GM21515 (cell line): ENCODE measurements at regions not wholly inside any gene's neighbourhood (a gene's known extent, or its start where the extent isn't known, plus 50 kb on each side); places are given as distances from the start of the nearest gene placed in this dataset.

Source experiments
- ATAC-seq: cut with Tn5 transposase; IDR thresholded peaks from one replicate; pipeline ENCODE4 v1.9.1; 2021; ENCODE audit not compliant: unreplicated experiment

DNA sequence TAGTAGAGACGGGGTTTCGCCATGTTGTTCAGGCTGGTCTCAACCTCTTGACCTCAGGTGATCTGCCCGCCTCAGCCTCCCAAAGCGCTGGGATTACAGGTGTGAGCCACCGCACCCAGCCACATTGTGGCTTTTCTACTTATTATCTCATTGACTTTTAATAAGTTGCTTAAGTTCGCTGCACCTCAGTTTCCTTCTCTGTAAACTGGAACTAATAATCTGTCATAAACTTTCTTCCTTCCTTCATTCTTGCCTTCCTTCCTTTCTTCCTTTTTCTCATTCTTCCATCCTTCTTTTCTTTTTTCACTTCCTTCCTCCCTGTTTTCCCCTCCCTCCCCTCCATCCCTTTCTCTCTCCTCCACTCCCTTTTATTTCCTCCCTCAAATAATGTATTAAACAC is 192.2 kb downstream of the MAF start:
- ATAC-seq: no peak

- no peak for ATAC-seq
These were observed 192.9 kb downstream of the MAF start for GRCh38 chr16:79407461-79408135.

- no peak for ATAC-seq
These were observed 193.5 kb downstream of the MAF start for GRCh38 chr16:79407005-79407404.

- ATAC-seq: no peak
These were observed 196.0 kb downstream of the MAF start for GRCh38 chr16:79404571-79404970.

DNA sequence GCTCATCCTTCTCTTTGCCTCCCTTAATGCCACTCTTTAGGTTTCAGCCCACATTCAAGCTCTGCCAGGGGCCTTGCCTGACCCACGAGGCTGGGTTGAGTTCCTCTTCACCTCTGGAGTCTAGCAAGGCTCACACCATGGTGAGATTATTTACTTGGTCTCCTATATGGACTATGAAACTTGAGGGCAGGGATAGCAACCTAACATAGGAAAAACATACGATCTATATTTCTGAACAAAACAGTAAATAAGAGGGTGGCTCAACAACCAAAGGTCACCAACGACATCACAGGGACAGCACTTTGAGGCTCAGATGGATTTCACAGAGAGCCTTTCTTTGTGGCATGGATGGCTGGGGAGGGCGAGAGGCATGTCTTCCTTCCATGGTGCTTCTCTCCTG is 197.0 kb downstream of the MAF start:
- no peak for ATAC-seq

GRCh38 chr16:79402920-79403319 is 197.6 kb downstream of the MAF start:
- no peak for ATAC-seq

GRCh38 chr16:79402356-79402755 is 198.2 kb downstream of the MAF start:
- ATAC-seq: no peak

GRCh38 chr16:79401782-79402181 is 198.8 kb downstream of the MAF start:
- no peak for ATAC-seq

DNA sequence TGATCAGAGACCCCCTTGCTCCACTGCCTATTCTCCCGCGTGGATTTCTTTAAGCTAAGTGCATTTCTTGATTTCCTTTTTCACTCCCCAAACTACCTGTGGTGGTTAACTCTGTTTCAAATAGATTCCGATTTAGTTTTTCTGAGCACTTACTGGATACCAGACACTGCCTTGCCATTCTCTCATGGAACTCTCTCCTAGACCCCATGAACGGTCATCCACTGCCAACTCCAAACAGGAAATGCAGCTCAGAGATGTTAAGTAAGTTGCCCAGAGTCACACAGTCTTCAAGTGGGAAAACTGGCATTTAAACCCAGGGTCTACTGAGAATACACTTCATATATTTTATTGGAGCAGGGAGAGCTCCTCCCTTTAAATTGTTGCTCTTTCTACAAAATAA is 199.4 kb downstream of the MAF start:
- ATAC-seq: no peak

DNA sequence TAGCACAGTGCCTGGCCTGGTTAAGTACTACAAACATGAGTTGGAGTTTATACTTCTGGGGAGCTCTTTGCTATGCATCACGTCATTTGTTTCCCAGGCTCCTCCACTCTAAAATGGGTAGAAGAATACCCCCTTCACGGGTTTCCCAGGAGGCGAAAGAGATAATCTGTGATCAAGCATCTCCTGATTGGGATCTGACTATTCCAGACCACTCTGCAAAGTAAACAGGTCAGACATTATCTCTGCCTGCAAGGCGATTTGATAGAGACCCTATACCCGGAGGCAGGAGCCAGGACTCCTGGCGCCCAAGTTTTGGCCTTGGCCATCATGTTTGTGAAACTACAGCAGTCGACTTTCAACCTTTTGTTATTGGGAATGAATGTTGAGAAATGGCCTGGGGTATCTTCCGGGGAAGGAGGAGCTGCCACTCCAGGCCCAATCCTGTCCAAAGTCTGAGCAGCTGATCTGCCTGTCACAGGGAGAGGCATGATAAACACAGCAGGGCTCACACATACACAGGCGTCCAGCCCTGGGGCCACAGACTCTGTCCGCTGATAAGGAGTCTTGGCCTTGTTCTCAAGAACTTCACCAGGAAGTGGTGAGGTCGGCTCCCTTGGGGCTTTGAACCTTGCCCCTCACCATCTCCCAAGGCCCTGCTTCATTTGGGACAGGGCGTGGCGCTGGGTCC is 199.9 kb downstream of the MAF start:
- no peak for ATAC-seq

GRCh38 chr16:79395591-79395990 is 204.9 kb downstream of the MAF start:
- no peak for ATAC-seq

- no peak for ATAC-seq
These were observed 206.3 kb downstream of the MAF start for GRCh38 chr16:79394206-79394605.

GRCh38 chr16:79393564-79393963 is 207.0 kb downstream of the MAF start:
- no peak for ATAC-seq

GRCh38 chr16:79393127-79393526 is 207.4 kb downstream of the MAF start:
- ATAC-seq: no peak

- ATAC-seq: no peak
These were observed 208.5 kb downstream of the MAF start for GRCh38 chr16:79392081-79392480.

DNA sequence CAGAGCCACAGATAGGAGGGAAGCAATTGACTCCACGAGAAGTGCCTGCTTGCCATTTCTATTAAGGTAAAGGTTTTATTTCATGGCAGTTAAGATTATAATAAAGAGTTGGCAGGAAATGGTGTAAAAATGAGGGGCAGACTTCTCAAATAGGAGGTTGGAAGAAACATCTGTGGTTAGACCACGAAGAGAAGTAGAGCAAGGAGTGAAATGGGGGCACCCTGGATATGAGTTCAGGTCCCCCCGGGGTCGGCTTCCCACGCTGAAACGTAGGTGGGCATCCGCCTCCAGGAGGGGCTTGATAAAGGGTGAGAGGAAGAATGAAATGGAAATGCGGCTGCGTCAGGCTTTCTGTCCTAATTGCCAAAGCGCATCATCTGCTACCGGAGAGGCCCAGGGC is 209.1 kb downstream of the MAF start:
- ATAC-seq: no peak

DNA sequence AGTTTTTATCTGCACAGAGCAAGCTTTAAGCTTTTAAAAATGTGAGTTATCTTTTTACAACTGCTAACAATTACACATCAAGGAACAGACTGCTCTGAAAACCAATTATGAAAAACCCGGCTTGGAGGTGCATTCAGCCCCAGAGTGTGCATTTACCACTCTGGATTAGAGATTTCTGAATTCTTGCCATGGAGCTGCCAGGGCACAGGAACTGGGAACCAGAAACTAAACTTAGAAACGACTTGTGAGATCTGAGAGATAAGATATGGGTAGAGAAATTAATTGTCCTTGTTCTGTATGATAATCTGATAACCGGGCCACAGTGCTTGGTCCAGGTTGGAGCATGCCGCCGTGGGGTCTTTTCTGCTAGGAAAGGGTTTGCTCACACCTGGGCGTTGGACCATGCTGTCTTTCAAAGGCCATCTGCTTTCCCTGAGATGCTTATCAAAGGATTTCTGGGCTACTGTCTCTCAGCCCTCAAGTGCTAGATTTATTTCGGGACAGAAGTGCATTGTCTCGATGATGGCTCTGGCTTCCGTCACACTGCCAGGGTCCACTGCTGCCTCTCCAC is 210.0 kb downstream of the MAF start:
- no peak for ATAC-seq

GRCh38 chr16:79388396-79388795 is 212.1 kb downstream of the MAF start:
- ATAC-seq: no peak

DNA sequence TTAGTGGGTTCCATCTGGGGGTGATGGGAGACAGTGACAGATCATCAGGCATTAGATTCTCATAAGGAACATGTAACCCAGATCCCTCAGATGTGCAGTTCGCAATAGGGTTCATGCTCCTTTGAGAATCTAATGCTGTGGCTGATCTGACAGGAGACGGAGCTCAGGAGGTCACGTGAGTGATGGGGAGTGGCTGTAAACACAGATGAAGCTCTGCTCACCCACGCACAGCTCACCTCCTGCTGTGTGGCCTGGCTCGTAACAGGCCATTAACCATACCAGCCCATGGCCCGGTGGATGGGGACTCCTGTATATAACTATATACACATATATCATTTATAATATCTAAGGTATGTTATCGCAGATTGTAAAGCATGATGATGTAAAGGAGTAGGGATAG is 214.2 kb downstream of the MAF start:
- ATAC-seq: no peak

GRCh38 chr16:79381603-79382042 is 218.9 kb downstream of the MAF start:
- no peak for ATAC-seq

DNA sequence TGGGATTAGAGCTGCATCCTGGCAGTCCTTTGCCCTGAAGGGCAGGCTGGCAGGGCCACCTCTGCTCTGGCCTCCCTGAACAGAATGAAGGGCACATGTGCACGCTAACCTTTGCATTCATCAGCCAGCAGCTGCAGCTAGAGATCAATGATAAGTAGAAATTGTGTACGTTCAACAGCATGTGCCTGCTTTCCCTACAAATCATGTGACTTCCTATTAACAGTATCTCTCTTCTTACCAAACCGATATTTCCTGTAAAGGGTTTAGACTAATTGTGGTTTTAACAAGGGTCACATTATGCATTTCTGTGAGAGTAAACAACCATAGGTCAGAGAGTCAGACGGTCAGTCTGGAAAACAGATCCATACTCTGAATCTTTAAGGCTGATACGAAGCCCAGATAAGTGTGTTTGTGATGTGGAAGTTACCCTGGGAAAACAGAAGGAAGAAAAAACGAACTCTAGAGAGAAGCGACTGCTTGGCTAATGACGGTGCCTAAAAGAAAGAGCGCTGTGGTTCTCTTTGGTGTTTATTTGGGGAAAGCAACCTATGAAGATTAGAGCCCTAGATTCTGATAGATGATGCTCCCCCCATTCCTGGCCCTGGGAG is 219.4 kb downstream of the MAF start:
- no peak for ATAC-seq

DNA sequence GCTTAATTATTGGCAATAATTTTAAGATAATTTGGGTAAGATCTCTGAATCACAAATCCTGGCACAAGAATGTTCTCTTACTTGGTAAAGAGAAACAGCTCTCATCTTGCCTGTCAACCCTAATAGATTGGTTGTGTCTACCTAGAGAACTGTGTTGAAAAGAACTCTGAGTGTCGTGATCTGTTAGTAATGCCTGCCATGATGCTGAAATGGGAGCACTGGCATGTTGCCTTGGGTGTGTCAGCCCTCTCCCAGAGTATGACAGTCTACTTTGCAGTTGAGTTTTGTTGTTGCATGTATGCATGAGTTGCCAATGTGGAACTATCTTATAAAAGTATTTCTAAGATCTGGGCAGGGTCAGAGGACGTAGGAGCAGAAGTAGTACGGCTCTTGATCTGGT is 221.4 kb downstream of the MAF start:
- ATAC-seq: no peak
